OCI-LY7 (cell line): ENCODE measurements at regions not wholly inside any gene's neighbourhood (a gene's known extent, or its start where the extent isn't known, plus 50 kb on each side); places are given as distances from the start of the nearest gene placed in this dataset.

Experiments used
- BruUV-seq: library from RNA; stranded (reverse); fragments of 400-500 nt; replicated peaks from 2 replicates; lab custom pipeline; 2021; lab: Mats Ljungman, UMichigan
- CTCF ChIA-PET: fragments of 300-600 bp; sonication (Branson Sonifier 250); formaldehyde crosslinking; loops from one replicate; lab custom pipeline; 2022; ENCODE audit warnings: antibody characterized with exemption; ENCODE audit not compliant: unreplicated experiment; lab: Charles Lee
- POLR2A ChIA-PET: fragments of 300-600 bp; sonication (Branson Sonifier 250); formaldehyde crosslinking; loops from one replicate; lab custom pipeline; 2022; ENCODE audit warnings: antibody characterized with exemption; lab: Charles Lee
- DNase-seq: peaks from one replicate; pipeline ENCODE4 v3.0.0-alpha.2; 2015; ENCODE audit warnings: low spot score
- H2AFZ ChIP-seq: fragments of 200-600 bp; sonication (generic), shearing (Covaris generic); 2 replicates; pipeline ENCODE4 v1.6.1; 2014; ENCODE audit warnings: mild to moderate bottlenecking, antibody characterized with exemption, low read length, moderate library complexity
- H3K27ac ChIP-seq: fragments of 200-600 bp; sonication (generic); 2 replicates; pipeline ENCODE4 v1.5.1; 2014; ENCODE audit warnings: mixed run types, low read depth, mild to moderate bottlenecking, moderate library complexity, low read length, inconsistent platforms; ENCODE audit not compliant: poor library complexity, severe bottlenecking
- H3K36me3 ChIP-seq: fragments of 200-600 bp; sonication (generic); 2 replicates; pipeline ENCODE4 v1.6.1; 2014; ENCODE audit warnings: mild to moderate bottlenecking, antibody characterized with exemption, low read length, moderate library complexity, mixed read lengths; ENCODE audit not compliant: insufficient read depth
- H3K4me1 ChIP-seq: fragments of 200-600 bp; sonication (generic); 2 replicates; pipeline ENCODE4 v1.5.1; 2014; ENCODE audit warnings: mild to moderate bottlenecking, low read length; ENCODE audit not compliant: insufficient read depth, poor library complexity, severe bottlenecking
- H3K4me2 ChIP-seq: fragments of 200-600 bp; sonication (generic); 2 replicates; pipeline ENCODE4 v1.6.1; 2014; ENCODE audit warnings: mild to moderate bottlenecking, low read length
- H3K4me3 ChIP-seq: fragments of 200-600 bp; sonication (generic); 2 replicates; pipeline ENCODE4 v1.5.1; 2014; ENCODE audit warnings: mild to moderate bottlenecking, low read depth, low read length; ENCODE audit not compliant: poor library complexity, severe bottlenecking
- H3K79me2 ChIP-seq: fragments of 200-600 bp; sonication (generic); 2 replicates; pipeline ENCODE4 v1.6.1; 2016; ENCODE audit warnings: low read depth, mild to moderate bottlenecking, low read length, moderate library complexity, mixed read lengths; ENCODE audit not compliant: insufficient read depth
- H3K9me2 ChIP-seq: fragments of 200-600 bp; sonication (generic); 2 replicates; pipeline ENCODE4 v1.6.1; 2016; ENCODE audit warnings: mild to moderate bottlenecking, low read length, mixed read lengths; ENCODE audit not compliant: insufficient read depth
- H3K9me3 ChIP-seq: fragments of 200-600 bp; sonication (generic); 2 replicates; pipeline ENCODE4 v1.6.1; 2014; ENCODE audit warnings: mild to moderate bottlenecking, mixed run types, low read length, mixed read lengths
- H4K20me1 ChIP-seq: fragments of 200-600 bp; sonication (generic); 2 replicates; pipeline ENCODE4 v1.6.1; 2014; ENCODE audit warnings: mild to moderate bottlenecking, antibody characterized with exemption, low read length, moderate library complexity, mixed read lengths; ENCODE audit not compliant: insufficient read depth
- CTCF ChIP-seq: fragments of 200-600 bp; sonication (generic); conservative IDR thresholded peaks from 2 replicates; pipeline ENCODE4 v1.5.1; 2014; ENCODE audit warnings: mild to moderate bottlenecking, antibody characterized with exemption, low read length, moderate library complexity, mixed read lengths
- EZH2phosphoT487 ChIP-seq: fragments of 200-600 bp; sonication (generic); IDR thresholded peaks from 2 replicates; pipeline ENCODE4 v1.6.1; 2018; ENCODE audit warnings: low read depth, borderline replicate concordance, mild to moderate bottlenecking, mixed run types, antibody characterized with exemption, low read length, moderate library complexity, mixed read lengths
- intact Hi-C: fragments of 100-400 bp; cut with micrococcal nuclease; formaldehyde crosslinking; loops from one replicate; pipeline ENCODE4 v1.10.0; 2022; ENCODE audit not compliant: unreplicated experiment

GRCh38 chr9:117868594-117868993 lies 164.4 kb downstream of the TLR4 start:
- ChIA-PET CTCF (no interaction called here), POLR2A (no interaction called here)
- H3K4me1 ChIP-seq, result no peaks in the 10 kb centered on the region
- BruUV-seq, result no TSS peak
- H3K79me2 ChIP-seq, result no peaks in the 10 kb centered on the region
- DNase-seq, result no peak
- TF ChIP-seq CTCF (no peak), EZH2phosphoT487 (no peak)
- H3K4me2 ChIP-seq, result no peak overlapping the region
- H3K36me3 ChIP-seq, result no peaks in the 10 kb centered on the region
- no peaks in the 10 kb centered on the region for H3K9me2 ChIP-seq
- H4K20me1 ChIP-seq, result no peaks in the 10 kb centered on the region
- no peak overlapping the region for H3K27ac ChIP-seq
- H3K9me3 ChIP-seq, result no peaks in the 10 kb centered on the region
- intact Hi-C loops, result no loop called here
- H3K4me3 ChIP-seq, result no peak overlapping the region
- H2AFZ ChIP-seq, result no peak overlapping the region

GRCh38 chr9:117869287-117869686 lies 165.1 kb downstream of the TLR4 start:
- H4K20me1 ChIP-seq, result no peaks in the 10 kb centered on the region
- H3K4me3 ChIP-seq, result no peak overlapping the region
- H2AFZ ChIP-seq, result no peak overlapping the region
- intact Hi-C loops, result no loop called here
- H3K79me2 ChIP-seq, result no peaks in the 10 kb centered on the region
- TF ChIP-seq CTCF (peak; percentile 38; the same call in 1 of the 2 replicates), EZH2phosphoT487 (no peak)
- ChIA-PET CTCF (no interaction called here), POLR2A (no interaction called here)
- BruUV-seq, result no TSS peak
- no peaks in the 10 kb centered on the region for H3K36me3 ChIP-seq
- no peaks in the 10 kb centered on the region for H3K9me3 ChIP-seq
- no peak overlapping the region for H3K4me2 ChIP-seq
- no peaks in the 10 kb centered on the region for H3K4me1 ChIP-seq
- H3K27ac ChIP-seq, result no peak overlapping the region
- no peaks in the 10 kb centered on the region for H3K9me2 ChIP-seq
- DNase-seq, result no peak

GRCh38 chr9:117869712-117870111 lies 165.5 kb downstream of the TLR4 start:
- intact Hi-C loops, result no loop called here
- CTCF ChIA-PET, result no interaction called here

More at GRCh38 chr9:117869712-117870111, 165.5 kb downstream of the TLR4 start:
- no peaks in the 10 kb centered on the region for H3K79me2 ChIP-seq
- DNase-seq, result no peak
- H3K9me2 ChIP-seq, result no peaks in the 10 kb centered on the region
- no peaks in the 10 kb centered on the region for H3K9me3 ChIP-seq
- H3K36me3 ChIP-seq, result no peaks in the 10 kb centered on the region
- no TSS peak for BruUV-seq
- H3K4me1 ChIP-seq, result no peaks in the 10 kb centered on the region
- H3K4me2 ChIP-seq, result no peak overlapping the region
- TF ChIP-seq EZH2phosphoT487 (no peak), CTCF (no peak)
- H3K4me3 ChIP-seq, result no peak overlapping the region
- H3K27ac ChIP-seq, result no peak overlapping the region
- H2AFZ ChIP-seq, result no peak overlapping the region
- POLR2A ChIA-PET, result no interaction called here
- no peaks in the 10 kb centered on the region for H4K20me1 ChIP-seq
